A673 (cell line): ENCODE measurements at regions not wholly inside any gene's neighbourhood (a gene's known extent, or its start where the extent isn't known, plus 50 kb on each side); places are given as distances from the start of the nearest gene placed in this dataset.

Experiments used
- BruUV-seq: library from RNA; stranded (reverse); fragments of 400-500 nt; replicated peaks from 2 replicates; lab custom pipeline; 2021; lab: Mats Ljungman, UMichigan
- CTCF ChIA-PET: fragments of 300-600 bp; sonication (Branson Sonifier 250); formaldehyde crosslinking; loops from one replicate; lab custom pipeline; 2022; ENCODE audit warnings: antibody characterized with exemption; lab: Charles Lee
- POLR2A ChIA-PET: fragments of 300-600 bp; sonication (Branson Sonifier 250); formaldehyde crosslinking; loops from one replicate; lab custom pipeline; 2022; ENCODE audit warnings: antibody characterized with exemption; ENCODE audit not compliant: low non-redundant PET; lab: Charles Lee
- DNase-seq: peaks from one replicate; pipeline ENCODE4 v3.0.0-alpha.2; 2015; ENCODE audit warnings: low spot score
- H3K27ac ChIP-seq: fragments of 200-600 bp; sonication (generic); 2 replicates; pipeline ENCODE4 v1.5.1; 2016; ENCODE audit warnings: mixed run types, low read depth, mild to moderate bottlenecking, mixed read lengths, antibody characterized with exemption, low read length; ENCODE audit not compliant: poor library complexity, severe bottlenecking
- H3K27me3 ChIP-seq: fragments of 200-600 bp; sonication (generic); replicated peaks from 2 replicates; pipeline ENCODE4 v1.6.1; 2017; ENCODE audit warnings: mixed run types, low read depth, mild to moderate bottlenecking, mixed read lengths, antibody characterized with exemption, low read length; ENCODE audit not compliant: insufficient read depth, poor library complexity
- H3K36me3 ChIP-seq: fragments of 200-600 bp; sonication (generic); 2 replicates; pipeline ENCODE4 v1.6.1; 2016; ENCODE audit warnings: mixed run types, mild to moderate bottlenecking, mixed read lengths, antibody characterized with exemption, low read length; ENCODE audit not compliant: insufficient read depth, poor library complexity, severe bottlenecking
- H3K4me1 ChIP-seq: fragments of 200-600 bp; sonication (generic); 2 replicates; pipeline ENCODE4 v1.6.1; 2017; ENCODE audit warnings: mixed run types, mild to moderate bottlenecking, mixed read lengths, antibody characterized with exemption, low read length; ENCODE audit not compliant: insufficient read depth, poor library complexity, severe bottlenecking
- H3K4me3 ChIP-seq: fragments of 200-600 bp; sonication (generic); 2 replicates; pipeline ENCODE4 v1.5.1; 2016; ENCODE audit warnings: low read depth, mixed run types, mild to moderate bottlenecking, mixed read lengths, low read length; ENCODE audit not compliant: poor library complexity, severe bottlenecking
- H3K9me3 ChIP-seq: fragments of 200-600 bp; sonication (generic); 2 replicates; pipeline ENCODE4 v1.6.1; 2016; ENCODE audit warnings: mixed run types, low read depth, mild to moderate bottlenecking, mixed read lengths, antibody characterized with exemption, low read length; ENCODE audit not compliant: poor library complexity, severe bottlenecking
- EZH2 ChIP-seq: fragments of 200-600 bp; sonication (generic); IDR thresholded peaks from 2 replicates; pipeline ENCODE4 v1.6.1; 2017; ENCODE audit warnings: borderline replicate concordance, low read depth, mild to moderate bottlenecking, mixed read lengths, antibody characterized with exemption, low read length; ENCODE audit not compliant: poor library complexity, severe bottlenecking
- intact Hi-C: fragments of 100-400 bp; cut with micrococcal nuclease; formaldehyde crosslinking; loops from one replicate; pipeline ENCODE4 v1.10.0; 2022; ENCODE audit not compliant: unreplicated experiment
- TF ChIP-seq, protein P1 (sequence below): fragments of 300-800, 200-600 bp; sonication (generic); conservative IDR thresholded peaks from 2 replicates; pipeline ENCODE4 v1.5.1; 2017; ENCODE audit warnings: low read depth, mild to moderate bottlenecking, antibody characterized with exemption, low read length, moderate library complexity, mixed read lengths

- H3K27ac ChIP-seq: no peak overlapping the region
- H3K4me3 ChIP-seq: no peak overlapping the region
- CTCF ChIA-PET: no interaction called here
- peaks cover 96% of the 10 kb centered on the region for H3K27me3 ChIP-seq
- H3K9me3 ChIP-seq: no peaks in the 10 kb centered on the region
- TF ChIP-seq, protein P1, sequence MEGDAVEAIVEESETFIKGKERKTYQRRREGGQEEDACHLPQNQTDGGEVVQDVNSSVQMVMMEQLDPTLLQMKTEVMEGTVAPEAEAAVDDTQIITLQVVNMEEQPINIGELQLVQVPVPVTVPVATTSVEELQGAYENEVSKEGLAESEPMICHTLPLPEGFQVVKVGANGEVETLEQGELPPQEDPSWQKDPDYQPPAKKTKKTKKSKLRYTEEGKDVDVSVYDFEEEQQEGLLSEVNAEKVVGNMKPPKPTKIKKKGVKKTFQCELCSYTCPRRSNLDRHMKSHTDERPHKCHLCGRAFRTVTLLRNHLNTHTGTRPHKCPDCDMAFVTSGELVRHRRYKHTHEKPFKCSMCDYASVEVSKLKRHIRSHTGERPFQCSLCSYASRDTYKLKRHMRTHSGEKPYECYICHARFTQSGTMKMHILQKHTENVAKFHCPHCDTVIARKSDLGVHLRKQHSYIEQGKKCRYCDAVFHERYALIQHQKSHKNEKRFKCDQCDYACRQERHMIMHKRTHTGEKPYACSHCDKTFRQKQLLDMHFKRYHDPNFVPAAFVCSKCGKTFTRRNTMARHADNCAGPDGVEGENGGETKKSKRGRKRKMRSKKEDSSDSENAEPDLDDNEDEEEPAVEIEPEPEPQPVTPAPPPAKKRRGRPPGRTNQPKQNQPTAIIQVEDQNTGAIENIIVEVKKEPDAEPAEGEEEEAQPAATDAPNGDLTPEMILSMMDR: no peak
- TF ChIP-seq EZH2: no peak
- intact Hi-C loops: loop anchor here (5.0 kb wide), 1 partner anchor 148 kb away; no protein-coding TSS in a partner anchor
- BruUV-seq: no TSS peak
- POLR2A ChIA-PET: no interaction called here
- H3K36me3 ChIP-seq: no peaks in the 10 kb centered on the region
- no peak for DNase-seq
- H3K4me1 ChIP-seq: no peaks in the 10 kb centered on the region
Observed at GRCh38 chr1:219810451-219810850, 117.9 kb downstream of the SLC30A10 start.

GRCh38 chr1:219808790-219809189 lies 119.6 kb downstream of the SLC30A10 start:
- H3K36me3 ChIP-seq: no peaks in the 10 kb centered on the region
- no peak overlapping the region for H3K4me3 ChIP-seq
- H3K27me3 ChIP-seq: peaks cover 90% of the 10 kb centered on the region
- TF ChIP-seq EZH2: no peak
- TF ChIP-seq, protein P1: no peak
- no peak for DNase-seq
- no TSS peak for BruUV-seq
- POLR2A ChIA-PET: no interaction called here
- intact Hi-C loops: no loop called here
- CTCF ChIA-PET: no interaction called here
- H3K4me1 ChIP-seq: no peaks in the 10 kb centered on the region
- H3K9me3 ChIP-seq: no peaks in the 10 kb centered on the region
- H3K27ac ChIP-seq: no peak overlapping the region

DNA sequence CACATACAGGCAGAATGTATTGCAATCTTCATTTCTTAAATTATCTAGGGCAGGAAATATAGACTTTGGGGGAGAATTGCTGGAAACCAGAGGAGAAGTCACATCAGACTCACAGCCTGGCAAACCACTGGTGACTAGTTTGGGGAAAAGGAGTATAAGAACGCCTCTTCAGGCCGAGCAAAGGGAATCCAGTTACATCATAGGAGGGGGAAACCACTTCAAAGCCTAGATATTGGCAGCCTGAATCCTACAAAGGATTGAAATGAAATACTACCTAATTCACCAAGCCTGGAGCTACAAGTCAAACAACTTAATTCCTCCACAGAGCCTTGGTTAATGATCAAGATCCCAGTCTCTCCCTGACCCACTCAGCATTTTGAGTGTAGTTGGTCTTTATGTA lies 121.7 kb downstream of the SLC30A10 start:
- intact Hi-C loops: no loop called here
- H3K27ac ChIP-seq: no peak overlapping the region
- ChIA-PET POLR2A (no interaction called here), CTCF (no interaction called here)
- H3K9me3 ChIP-seq: no peaks in the 10 kb centered on the region
- BruUV-seq: no TSS peak
- no peaks in the 10 kb centered on the region for H3K4me1 ChIP-seq
- no peaks in the 10 kb centered on the region for H3K36me3 ChIP-seq
- peaks cover 75% of the 10 kb centered on the region for H3K27me3 ChIP-seq
- H3K4me3 ChIP-seq: no peak overlapping the region
- no peak for DNase-seq
- TF ChIP-seq EZH2: no peak
- TF ChIP-seq, protein P1: no peak
